GM10248 (cell line): ENCODE measurements at regions not wholly inside any gene's neighbourhood (a gene's known extent, or its start where the extent isn't known, plus 50 kb on each side); places are given as distances from the start of the nearest gene placed in this dataset.

Experiments used
- CTCF ChIA-PET: fragments of 300-600 bp; sonication (Branson Sonifier 250); formaldehyde crosslinking; extraction: SDS; loops from one replicate; lab custom pipeline; 2021; ENCODE audit warnings: antibody characterized with exemption; lab: Yijun Ruan, JAX
- POLR2A ChIA-PET: fragments of 350-650 bp; sonication (Branson Sonifier 250); formaldehyde crosslinking; extraction: SDS; loops from one replicate; lab custom pipeline; 2020; ENCODE audit warnings: antibody characterized with exemption; lab: Yijun Ruan, JAX
- DNase-seq: peaks from one replicate; pipeline ENCODE4 v3.0.0; 2012; ENCODE audit errors: extremely low spot score
- CTCF ChIP-seq: IDR thresholded peaks from 2 replicates; pipeline ENCODE4 v1.5.1; 2012; ENCODE audit warnings: mild to moderate bottlenecking, low read depth; ENCODE audit errors: extremely low read depth, missing control alignments, control extremely low read depth

GRCh38 chr1:168867941-168868634 lies 139.1 kb upstream of the DPT start:
- no peak for TF ChIP-seq CTCF
- ChIA-PET CTCF (interaction anchor here (1.5 kb wide), 1 partner anchor 13 kb away, joined by 9 read pairs; no protein-coding TSS in a partner anchor), POLR2A (no interaction called here)
- no peak for DNase-seq

- TF ChIP-seq CTCF, result no peak
- CTCF ChIA-PET, result no interaction called here
- DNase-seq, result no peak
- POLR2A ChIA-PET, result no interaction called here
These were observed 142.5 kb upstream of the DPT start for GRCh38 chr1:168871531-168871930.

GRCh38 chr1:168875831-168876230 lies 146.8 kb upstream of the DPT start:
- ChIA-PET POLR2A (no interaction called here), CTCF (no interaction called here)
- DNase-seq, result no peak
- TF ChIP-seq CTCF, result no peak

GRCh38 chr1:168876830-168877229 lies 147.8 kb upstream of the DPT start:
- CTCF ChIA-PET, result no interaction called here
- POLR2A ChIA-PET, result no interaction called here
- TF ChIP-seq CTCF, result no peak
- no peak for DNase-seq

GRCh38 chr1:168879896-168880734 lies 151.1 kb upstream of the DPT start:
- ChIA-PET POLR2A (no interaction called here), CTCF (interaction anchor here (1.0 to 1.8 kb wide), 4 partner anchors 13 to 537 kb away, joined by 3 to 9 read pairs (median 3); no protein-coding TSS in a partner anchor)
- DNase-seq, result no peak
- no peak for TF ChIP-seq CTCF

- ChIA-PET POLR2A (no interaction called here), CTCF (interaction anchor here (1.1 to 1.8 kb wide), 4 partner anchors 15 to 539 kb away, joined by 3 to 9 read pairs (median 3); no protein-coding TSS in a partner anchor)
- TF ChIP-seq CTCF, result no peak
- no peak for DNase-seq
These were observed 152.8 kb upstream of the DPT start for GRCh38 chr1:168881656-168882260.
